ENCODE measurements at regions not wholly inside any gene's neighbourhood (a gene's known extent, or its start where the extent isn't known, plus 50 kb on each side); places are given as distances from the start of the nearest gene placed in this dataset.

DNA sequence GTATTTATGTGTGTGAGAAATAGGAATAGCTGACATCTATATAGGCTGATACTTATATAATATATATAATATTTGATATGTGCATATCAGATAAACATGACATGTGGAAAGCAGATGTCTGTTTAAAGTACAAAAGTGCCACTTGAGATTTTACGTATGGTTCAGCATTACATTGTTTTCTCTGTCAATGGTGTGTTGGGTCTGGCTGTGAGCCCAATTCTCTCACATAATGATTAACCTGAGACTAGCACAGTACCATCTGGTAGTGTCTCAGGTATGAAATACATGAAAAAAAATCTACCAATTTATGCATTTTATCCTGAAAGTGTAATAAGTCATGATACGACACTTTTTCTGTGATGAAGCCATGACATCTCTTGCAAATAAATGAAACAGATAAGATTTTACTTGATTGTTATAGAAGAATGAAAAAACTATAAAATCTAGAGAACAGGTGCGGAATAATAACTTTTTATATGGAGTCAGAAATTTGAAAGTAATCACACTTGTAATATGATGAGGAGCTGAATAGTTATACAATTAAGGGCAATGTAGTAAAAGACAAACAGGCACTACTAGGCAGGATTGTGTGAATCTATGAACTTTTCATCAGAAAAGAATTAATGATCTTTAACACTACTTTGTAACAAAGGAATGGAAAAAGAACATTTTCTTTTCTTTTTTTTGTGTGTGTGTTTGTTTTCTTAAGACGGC lies 1405.0 kb downstream of the OLFM4 start:
- TF ChIP-seq POLR2A (IDR thresholded peaks at IDR 0.05; ENCODE audit: control extremely low read depth in 1 of 2, low read depth in 2 of 2, low read length in 2 of 2) (no peak), SIN3A (conservative IDR thresholded peaks at IDR 0.05 in 1 of 2, IDR thresholded peaks at IDR 0.05 in 1 of 2; ENCODE audit: low read depth in 1 of 2, low read length in 2 of 2) (no peak), CTCF (IDR thresholded peaks at IDR 0.05; ENCODE audit: control extremely low read depth in 1 of 3, insufficient read depth in 1 of 3, low read depth in 1 of 3, low read length in 3 of 3) (no peak), ATF3 (IDR thresholded peaks at IDR 0.05; ENCODE audit: insufficient read depth, low read depth, low read length) (no peak), KDM5A (IDR thresholded peaks at IDR 0.05; ENCODE audit: low read length) (no peak), POLR2AphosphoS5 (IDR thresholded peaks at IDR 0.05; ENCODE audit: low read depth, low read length) (no peak), EZH2 (IDR thresholded peaks at IDR 0.05; ENCODE audit: low read depth, low read length, severe bottlenecking) (no peak), ASH2L (IDR thresholded peaks at IDR 0.05; ENCODE audit: low read length) (no peak), HDAC2 (IDR thresholded peaks at IDR 0.05; ENCODE audit: borderline replicate concordance in 1 of 2, low read depth in 2 of 2, low read length in 2 of 2) (no peak), RFX5 (IDR thresholded peaks at IDR 0.05; ENCODE audit: borderline replicate concordance, low read depth, low read length) (no peak), YY1 (IDR thresholded peaks at IDR 0.05; ENCODE audit: low read depth, low read length) (no peak)

All from H1 (cell line).